ENCODE measurements at regions not wholly inside any gene's neighbourhood (a gene's known extent, or its start where the extent isn't known, plus 50 kb on each side); places are given as distances from the start of the nearest gene placed in this dataset.

- no peak overlapping the region for H3K27ac ChIP-seq (ENCODE audit: low read depth, low read length)
- H3K9ac ChIP-seq (ENCODE audit: low read length) = no peak overlapping the region
Measured at GRCh38 chr1:23622284-23622683, 63.0 kb upstream of the ID3 start.

GRCh38 chr1:23620605-23621004 lies 61.3 kb upstream of the ID3 start:
- Histone ChIP-seq H3K9me3 (ENCODE audit: insufficient read depth, low read length) (no peaks in the 10 kb centered on the region), H3K27me3 (ENCODE audit: low read length) (no peaks in the 10 kb centered on the region), H2AFZ (ENCODE audit: low read depth, low read length, severe bottlenecking) (no peak overlapping the region), H3K4me2 (ENCODE audit: low read depth, low read length, poor library complexity, severe bottlenecking) (no peak overlapping the region), H3K36me3 (ENCODE audit: low read length) (no peaks in the 10 kb centered on the region), H3K4me3 (ENCODE audit: insufficient read depth, low read length, poor library complexity, severe bottlenecking) (no peak overlapping the region), H3K79me2 (ENCODE audit: insufficient read depth, low read length) (no peaks in the 10 kb centered on the region), H3K27ac (ENCODE audit: low read depth, low read length) (peak overlapping the region; percentile 64), H4K20me1 (ENCODE audit: low read depth, low read length) (no peaks in the 10 kb centered on the region), H3F3A (ENCODE audit: insufficient read depth) (peaks cover 22% of the 10 kb centered on the region), H3K9me2 (replicated peaks; ENCODE audit: insufficient read depth, low read length) (no peaks in the 10 kb centered on the region), H3K9ac (ENCODE audit: low read length) (no peak overlapping the region; the same call in 1 of the 2 replicates)
- no peak for TF ChIP-seq CTCF (IDR thresholded peaks at IDR 0.05; ENCODE audit: insufficient read depth, low read length, poor library complexity, severe bottlenecking)
- TF ChIP-seq EZH2phosphoT487 (conservative IDR thresholded peaks at IDR 0.05; ENCODE audit: low read length) = no peak

More at GRCh38 chr1:23622284-23622683, 63.0 kb upstream of the ID3 start:
- Histone ChIP-seq H3K27me3 (ENCODE audit: low read length) (no peaks in the 10 kb centered on the region), H3K4me2 (ENCODE audit: low read depth, low read length, poor library complexity, severe bottlenecking) (no peak overlapping the region), H3F3A (ENCODE audit: insufficient read depth) (peaks cover 19% of the 10 kb centered on the region), H3K9me2 (replicated peaks; ENCODE audit: insufficient read depth, low read length) (no peaks in the 10 kb centered on the region), H3K36me3 (ENCODE audit: low read length) (no peaks in the 10 kb centered on the region), H3K4me3 (ENCODE audit: insufficient read depth, low read length, poor library complexity, severe bottlenecking) (no peak overlapping the region), H2AFZ (ENCODE audit: low read depth, low read length, severe bottlenecking) (no peak overlapping the region), H3K79me2 (ENCODE audit: insufficient read depth, low read length) (no peaks in the 10 kb centered on the region), H4K20me1 (ENCODE audit: low read depth, low read length) (no peaks in the 10 kb centered on the region), H3K9me3 (ENCODE audit: insufficient read depth, low read length) (no peaks in the 10 kb centered on the region)
- TF ChIP-seq EZH2phosphoT487 (conservative IDR thresholded peaks at IDR 0.05; ENCODE audit: low read length) = no peak
- no peak for TF ChIP-seq CTCF (IDR thresholded peaks at IDR 0.05; ENCODE audit: insufficient read depth, low read length, poor library complexity, severe bottlenecking)

GRCh38 chr1:23619299-23620188 lies 60.2 kb upstream of the ID3 start:
- H3K27ac ChIP-seq (ENCODE audit: low read depth, low read length) = peak overlapping the region; percentile 64
- peak overlapping the region; percentile 44 for H3K9ac ChIP-seq (ENCODE audit: low read length)
- H3K27me3 ChIP-seq (ENCODE audit: low read length) = no peaks in the 10 kb centered on the region
- no peak overlapping the region for H2AFZ ChIP-seq (ENCODE audit: low read depth, low read length, severe bottlenecking)
- TF ChIP-seq EZH2phosphoT487 (conservative IDR thresholded peaks at IDR 0.05; ENCODE audit: low read length) (no peak), CTCF (IDR thresholded peaks at IDR 0.05; ENCODE audit: insufficient read depth, low read length, poor library complexity, severe bottlenecking) (no peak)
- peak overlapping the region; percentile 37 for H3K4me3 ChIP-seq (ENCODE audit: insufficient read depth, low read length, poor library complexity, severe bottlenecking)
- H4K20me1 ChIP-seq (ENCODE audit: low read depth, low read length) = no peaks in the 10 kb centered on the region
- H3K9me2 ChIP-seq (replicated peaks; ENCODE audit: insufficient read depth, low read length) = no peaks in the 10 kb centered on the region
- H3K79me2 ChIP-seq (ENCODE audit: insufficient read depth, low read length) = no peaks in the 10 kb centered on the region
- no peaks in the 10 kb centered on the region for H3K9me3 ChIP-seq (ENCODE audit: insufficient read depth, low read length)
- H3F3A ChIP-seq (ENCODE audit: insufficient read depth) = peaks cover 29% of the 10 kb centered on the region
- H3K36me3 ChIP-seq (ENCODE audit: low read length) = no peaks in the 10 kb centered on the region
- H3K4me2 ChIP-seq (ENCODE audit: low read depth, low read length, poor library complexity, severe bottlenecking) = peak overlapping the region; percentile 55

All from SU-DHL-6 (cell line).